H1 (cell line): ENCODE measurements at regions not wholly inside any gene's neighbourhood (a gene's known extent, or its start where the extent isn't known, plus 50 kb on each side); places are given as distances from the start of the nearest gene placed in this dataset.
"Not testable (repeated sequence)": the region's sequence is repeated elsewhere in the genome, so short reads cannot be mapped to it uniquely, and the experiment has no call there.

ENCODE experiments used
- CTCF ChIA-PET: fragments of 300-600 bp; sonication (Branson Sonifier 250); formaldehyde crosslinking; loops from one replicate; lab custom pipeline; 2021; ENCODE audit not compliant: partially characterized antibody; lab: Charles Lee
- POLR2A ChIA-PET: fragments of 300-600 bp; sonication (Branson Sonifier 250); formaldehyde crosslinking; loops from one replicate; lab custom pipeline; 2021; ENCODE audit warnings: inconsistent platforms; ENCODE audit not compliant: partially characterized antibody; lab: Charles Lee
- DNase-seq, 2 experiments: peaks; one replicate each; pipeline versions ENCODE4 v3.0.0 to v3.0.0-alpha.2; 2010 to 2022; ENCODE audit warnings: low spot score in 2 of 2, low read depth in 1 of 2, mixed read lengths in 1 of 2
- FAIRE-seq: peaks from 2 replicates; lab custom pipeline; 2011; peaks lifted over from hg19 to GRCh38; lab: Jason Lieb, UNC
- H2AFZ ChIP-seq: 2 replicates; pipeline ENCODE4 v1.8.1; 2012; ENCODE audit warnings: low read length, inconsistent platforms
- H2AK5ac ChIP-seq: 2 replicates; pipeline ENCODE4 v1.6.1; 2013; ENCODE audit warnings: low read depth, low read length
- H2BK120ac ChIP-seq: replicated peaks from 2 replicates; pipeline ENCODE3; 2013; ENCODE audit warnings: low read depth, low read length, inconsistent platforms
- H2BK12ac ChIP-seq: 2 replicates; pipeline ENCODE4 v1.6.1; 2013; ENCODE audit warnings: low read depth, low read length
- H2BK15ac ChIP-seq: 2 replicates; pipeline ENCODE4 v1.6.1; 2013; ENCODE audit warnings: low read length
- H2BK20ac ChIP-seq: 2 replicates; pipeline ENCODE4 v1.6.1; 2013; ENCODE audit warnings: low read length
- H2BK5ac ChIP-seq: 2 replicates; pipeline ENCODE4 v1.6.1; 2013; ENCODE audit warnings: low read depth, low read length
- H3K14ac ChIP-seq: 2 replicates; pipeline ENCODE4 v1.6.1; 2013; ENCODE audit warnings: inconsistent platforms; ENCODE audit not compliant: insufficient read length
- H3K18ac ChIP-seq: 2 replicates; pipeline ENCODE4 v1.6.1; 2013; ENCODE audit warnings: low read length; ENCODE audit errors: extremely low read depth
- H3K23ac ChIP-seq: 2 replicates; pipeline ENCODE4 v1.6.1; 2013; ENCODE audit warnings: inconsistent platforms; ENCODE audit not compliant: insufficient read length
- H3K23me2 ChIP-seq: 2 replicates; pipeline ENCODE4 v1.6.1; 2013; ENCODE audit warnings: low read depth, low read length
- H3K27ac ChIP-seq: 2 replicates; pipeline ENCODE4 v1.6.1; 2011; ENCODE audit warnings: low read depth, low read length, inconsistent platforms
- H3K27me3 ChIP-seq, 4 experiments: replicated peaks in 1 of 4; 1 replicate in 1 of 4; 2 replicates in 3 of 4; pipeline versions ENCODE4 v1.6.1 to v1.8.1; 2011 to 2013; ENCODE audit warnings: low read length in 3 of 4, mild to moderate bottlenecking in 3 of 4, inconsistent platforms in 2 of 4, mixed read lengths in 2 of 4, moderate library complexity in 1 of 4; ENCODE audit not compliant: control insufficient read depth in 3 of 4, insufficient read depth in 3 of 4; ENCODE audit errors: extremely low read depth in 1 of 4
- H3K36me3 ChIP-seq, 4 experiments: 2 replicates each; pipeline versions ENCODE4 v1.6.1 to v1.8.1; 2011 to 2013; ENCODE audit warnings: mild to moderate bottlenecking in 4 of 4, low read length in 3 of 4, moderate library complexity in 2 of 4, control low read depth in 1 of 4, inconsistent platforms in 1 of 4; ENCODE audit not compliant: insufficient read depth in 4 of 4, control insufficient read depth in 2 of 4
- H3K4ac ChIP-seq: replicated peaks from 2 replicates; pipeline ENCODE3; 2013; ENCODE audit warnings: low read length, low read depth, mixed read lengths, inconsistent platforms; ENCODE audit not compliant: insufficient read length
- H3K4me1 ChIP-seq, 4 experiments: replicated peaks in 1 of 4; 1 replicate in 1 of 4; 2 replicates in 3 of 4; pipeline versions ENCODE4 v1.6.1 to v1.8.1; 2011 to 2013; ENCODE audit warnings: low read length in 3 of 4, inconsistent platforms in 2 of 4, mixed read lengths in 1 of 4; ENCODE audit not compliant: insufficient read depth in 4 of 4, control insufficient read depth in 3 of 4
- H3K4me2 ChIP-seq, 2 experiments: 2 replicates each; pipeline versions ENCODE4 v1.6.1 to v1.8.1; 2011 to 2013; ENCODE audit warnings: low read depth in 2 of 2, low read length in 2 of 2, control low read depth in 1 of 2, inconsistent platforms in 1 of 2, mild to moderate bottlenecking in 1 of 2; ENCODE audit not compliant: insufficient read depth in 1 of 2
- H3K4me3 ChIP-seq, 4 experiments: fragments of 200-600, 300-600 bp in 1 of 4; sonication (generic), shearing (Covaris generic), sonication (Bioruptor Twin) in 1 of 4; 2 replicates each; pipeline versions ENCODE4 v1.5.1 to v1.8.1; 2011 to 2016; ENCODE audit warnings: low read length in 4 of 4, low read depth in 3 of 4, control low read depth in 2 of 4, inconsistent platforms in 2 of 4, mild to moderate bottlenecking in 2 of 4, mixed read lengths in 1 of 4, moderate library complexity in 1 of 4; ENCODE audit not compliant: insufficient read depth in 2 of 4; ENCODE audit errors: extremely low read depth in 1 of 4
- H3K56ac ChIP-seq: replicated peaks from 2 replicates; pipeline ENCODE3; 2013; ENCODE audit warnings: low read depth, mild to moderate bottlenecking, mixed read lengths, low read length, inconsistent platforms; ENCODE audit not compliant: insufficient read length
- H3K79me1 ChIP-seq: 2 replicates; pipeline ENCODE4 v1.6.1; 2013; ENCODE audit warnings: low read depth, low read length, control low read depth
- H3K79me2 ChIP-seq, 2 experiments: 2 replicates each; pipeline versions ENCODE4 v1.6.1 to v1.8.1; 2012 to 2013; ENCODE audit warnings: low read length in 2 of 2, mild to moderate bottlenecking in 2 of 2, inconsistent platforms in 1 of 2; ENCODE audit not compliant: insufficient read depth in 2 of 2, control insufficient read depth in 1 of 2
- H3K9ac ChIP-seq, 4 experiments: replicated peaks in 1 of 4; 1 replicate in 1 of 4; 2 replicates in 3 of 4; pipeline versions ENCODE4 v1.6.1 to v1.8.1; 2011 to 2013; ENCODE audit warnings: low read depth in 3 of 4, low read length in 3 of 4, control low read depth in 2 of 4, mild to moderate bottlenecking in 2 of 4, moderate library complexity in 2 of 4, inconsistent platforms in 1 of 4; ENCODE audit errors: extremely low read depth in 1 of 4
- H3K9me3 ChIP-seq, 2 experiments: 2 replicates each; pipeline versions ENCODE4 v1.6.1 to v1.8.1; 2012 to 2013; ENCODE audit warnings: mild to moderate bottlenecking in 2 of 2, moderate library complexity in 2 of 2, control low read depth in 1 of 2, inconsistent platforms in 1 of 2, low read depth in 1 of 2, low read length in 1 of 2, mixed read lengths in 1 of 2; ENCODE audit not compliant: insufficient read depth in 2 of 2
- H4K20me1 ChIP-seq, 2 experiments: replicated peaks in 1 of 2; 2 replicates each; pipeline versions ENCODE3 to v1.8.1; 2011 to 2013; ENCODE audit warnings: inconsistent platforms in 2 of 2, low read length in 2 of 2, mild to moderate bottlenecking in 1 of 2; ENCODE audit not compliant: insufficient read depth in 2 of 2, control insufficient read depth in 1 of 2
- H4K5ac ChIP-seq: 2 replicates; pipeline ENCODE4 v1.6.1; 2013; ENCODE audit warnings: low read length, low read depth, mixed read lengths, inconsistent platforms; ENCODE audit not compliant: insufficient read length
- H4K8ac ChIP-seq: 2 replicates; pipeline ENCODE4 v1.8.0; 2013; ENCODE audit warnings: mild to moderate bottlenecking, moderate library complexity, low read length, inconsistent platforms; ENCODE audit not compliant: insufficient read depth; ENCODE audit errors: extremely low read depth
- H4K91ac ChIP-seq: replicated peaks from 2 replicates; pipeline ENCODE3; 2013; ENCODE audit warnings: low read length, mixed read lengths, inconsistent platforms; ENCODE audit not compliant: insufficient read length
- BACH1 ChIP-seq: IDR thresholded peaks from 2 replicates; pipeline ENCODE4 v1.6.1; 2012; ENCODE audit warnings: low read length, improper control_type of control experiment
- CHD2 ChIP-seq: IDR thresholded peaks from 2 replicates; pipeline ENCODE4 v1.6.1; 2012; ENCODE audit warnings: low read length, improper control_type of control experiment
- PHF8 ChIP-seq: fragments of 200-600 bp; sonication (generic); conservative IDR thresholded peaks from 2 replicates; pipeline ENCODE4 v1.7.1; 2012; ENCODE audit warnings: low read depth, mild to moderate bottlenecking, inconsistent platforms, low read length, moderate library complexity
- RNF2 ChIP-seq: fragments of 200-900, 300-1000 bp; sonication (generic); IDR thresholded peaks from 2 replicates; pipeline ENCODE4 v1.7.1; 2016; ENCODE audit warnings: borderline replicate concordance, low read depth, mild to moderate bottlenecking, antibody characterized with exemption, low read length; ENCODE audit not compliant: poor library complexity, severe bottlenecking; ENCODE audit errors: missing control alignments
- WGBS, 2 experiments: shearing (Covaris generic) in 1 of 2; methylation state at CpG; one replicate each; pipeline versions ENCODE4 v1.1.6 to v1.1.7; 2013 to 2015; ENCODE audit warnings: low lambda C conversion rate in 2 of 2, mixed read lengths in 2 of 2, inconsistent platforms in 1 of 2, low coverage in 1 of 2, missing lambda C conversion rate in 1 of 2; ENCODE audit not compliant: insufficient replicate concordance in 2 of 2, insufficient coverage in 1 of 2, insufficient read length in 1 of 2; ENCODE audit errors: extremely low coverage in 1 of 2, missing lambda C conversion rate in 1 of 2; 5-methylcytosine and 5-hydroxymethylcytosine counted together
- TF ChIP-seq, protein P1 (sequence below): IDR thresholded peaks from 2 replicates; pipeline ENCODE4 v1.6.1; 2012; ENCODE audit warnings: low read length, inconsistent platforms

- TF ChIP-seq, protein P1, sequence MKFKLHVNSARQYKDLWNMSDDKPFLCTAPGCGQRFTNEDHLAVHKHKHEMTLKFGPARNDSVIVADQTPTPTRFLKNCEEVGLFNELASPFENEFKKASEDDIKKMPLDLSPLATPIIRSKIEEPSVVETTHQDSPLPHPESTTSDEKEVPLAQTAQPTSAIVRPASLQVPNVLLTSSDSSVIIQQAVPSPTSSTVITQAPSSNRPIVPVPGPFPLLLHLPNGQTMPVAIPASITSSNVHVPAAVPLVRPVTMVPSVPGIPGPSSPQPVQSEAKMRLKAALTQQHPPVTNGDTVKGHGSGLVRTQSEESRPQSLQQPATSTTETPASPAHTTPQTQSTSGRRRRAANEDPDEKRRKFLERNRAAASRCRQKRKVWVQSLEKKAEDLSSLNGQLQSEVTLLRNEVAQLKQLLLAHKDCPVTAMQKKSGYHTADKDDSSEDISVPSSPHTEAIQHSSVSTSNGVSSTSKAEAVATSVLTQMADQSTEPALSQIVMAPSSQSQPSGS: no peak
- TF ChIP-seq PHF8 (no peak), RNF2 (no peak), CHD2 (no peak), BACH1 (no peak)
These were observed 101.8 kb upstream of the CXorf51B start (continued) for GRCh38 chrX:146707781-146708180.

DNA sequence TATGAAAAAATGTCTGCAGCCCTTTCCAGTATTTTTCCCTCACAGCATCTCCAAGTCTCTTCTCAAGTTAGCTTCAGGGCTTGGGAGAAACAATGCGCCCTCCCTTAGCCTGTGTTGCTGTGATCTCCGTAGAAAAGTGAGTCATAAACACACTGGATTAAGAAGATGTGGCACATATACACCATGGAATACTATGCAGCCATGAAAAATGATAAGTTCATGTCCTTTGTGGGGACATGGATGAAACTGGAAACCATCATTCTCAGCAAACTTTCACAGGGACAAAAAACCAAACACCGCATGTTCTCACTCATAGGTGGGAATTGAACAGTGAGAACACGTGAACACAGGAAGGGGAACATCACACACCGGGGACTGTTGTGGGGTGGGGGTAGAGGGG lies 100.7 kb upstream of the CXorf51B start:
- H2BK120ac ChIP-seq, H3K23ac ChIP-seq, H4K91ac ChIP-seq, H3K4me3 ChIP-seq, DNase-seq, H3K23me2 ChIP-seq, H2AFZ ChIP-seq, H2BK5ac ChIP-seq, H4K20me1 ChIP-seq, H2BK15ac ChIP-seq, H3K79me1 ChIP-seq, H3K9me3 ChIP-seq, H2BK20ac ChIP-seq, FAIRE-seq, H3K56ac ChIP-seq, H3K9ac ChIP-seq, H3K36me3 ChIP-seq, H3K4me1 ChIP-seq, H2AK5ac ChIP-seq, H3K27ac ChIP-seq, H3K79me2 ChIP-seq, POLR2A ChIA-PET, H4K8ac ChIP-seq, H4K5ac ChIP-seq, H3K18ac ChIP-seq, H3K27me3 ChIP-seq, CTCF ChIA-PET, H3K4me2 ChIP-seq, H3K4ac ChIP-seq, H3K14ac ChIP-seq, H2BK12ac ChIP-seq: not testable (repeated sequence)
- 44% methylated on average over 2 of the region's 5 CpGs; no CpG with 5 or more reads in 1 of the 2 experiments for WGBS, 2 experiments
